HEK293 (cell line): ENCODE measurements at regions not wholly inside any gene's neighbourhood (a gene's known extent, or its start where the extent isn't known, plus 50 kb on each side); places are given as distances from the start of the nearest gene placed in this dataset.

Experiments
- CTCF ChIA-PET: fragments of 350-600 bp; formaldehyde crosslinking; extraction: SDS; loops from one replicate; lab custom pipeline; 2021; ENCODE audit warnings: antibody characterized with exemption; lab: Yijun Ruan, JAX
- POLR2A ChIA-PET: fragments of 300-600 bp; formaldehyde crosslinking; extraction: SDS; loops from one replicate; lab custom pipeline; 2020; ENCODE audit warnings: antibody characterized with exemption, inconsistent platforms; lab: Yijun Ruan, JAX
- H3K27ac ChIP-seq: fragments of 200-500 bp; sonication (Bioruptor generic); 2 replicates; pipeline ENCODE4 v1.5.1; 2014; ENCODE audit warnings: low read depth, low read length, control low read depth, inconsistent platforms; ENCODE audit errors: extremely low read depth
- H3K36me3 ChIP-seq, 2 experiments: fragments of 200-500 bp in 1 of 2; sonication (Bioruptor generic) in 1 of 2; 1 replicate in 1 of 2; 2 replicates in 1 of 2; pipeline ENCODE4 v1.5.1; 2014 to 2017; ENCODE audit warnings: inconsistent platforms in 2 of 2, low read length in 2 of 2; ENCODE audit not compliant: control insufficient read depth in 2 of 2, insufficient read depth in 1 of 2
- H3K4me1 ChIP-seq: fragments of 200-500 bp; sonication (Bioruptor generic); 2 replicates; pipeline ENCODE4 v1.5.1; 2014; ENCODE audit warnings: mild to moderate bottlenecking, low read length, inconsistent platforms; ENCODE audit not compliant: control insufficient read depth, insufficient read depth
- H3K4me3 ChIP-seq: 2 replicates; pipeline ENCODE4 v1.5.1; 2011; ENCODE audit warnings: low read depth, mild to moderate bottlenecking, control low read depth, low read length, moderate library complexity
- H3K9me3 ChIP-seq: fragments of 200-500 bp; sonication (Bioruptor generic); 2 replicates; pipeline ENCODE4 v1.5.1; 2014; ENCODE audit warnings: low read depth, low read length, inconsistent platforms; ENCODE audit not compliant: control insufficient read depth, insufficient read depth
- GFI1B ChIP-seq: fragments of 450-650 bp; formaldehyde crosslinking; IDR thresholded peaks from 2 replicates; pipeline ENCODE4 v1.5.1; 2016; ENCODE audit warnings: missing biosample characterization, missing genetic modification characterization
- GLIS1 ChIP-seq: fragments of 450-650 bp; formaldehyde crosslinking; IDR thresholded peaks from 2 replicates; pipeline ENCODE4 v1.5.1; 2016; ENCODE audit warnings: missing biosample characterization, missing genetic modification characterization
- KLF8 ChIP-seq: fragments of 450-650 bp; formaldehyde crosslinking; IDR thresholded peaks from 2 replicates; pipeline ENCODE4 v1.5.1; 2016; ENCODE audit warnings: missing biosample characterization, missing genetic modification characterization
- RBAK ChIP-seq: fragments of 450-650 bp; formaldehyde crosslinking; IDR thresholded peaks from 2 replicates; pipeline ENCODE4 v1.5.1; 2016; ENCODE audit warnings: missing biosample characterization, missing genetic modification characterization
- SCRT2 ChIP-seq: fragments of 450-650 bp; formaldehyde crosslinking; IDR thresholded peaks from 2 replicates; pipeline ENCODE4 v1.5.1; 2016; ENCODE audit warnings: missing biosample characterization, missing genetic modification characterization
- ZNF184 ChIP-seq: fragments of 450-650 bp; IDR thresholded peaks from 2 replicates; pipeline ENCODE4 v1.5.1; 2018; ENCODE audit warnings: missing biosample characterization, mild to moderate bottlenecking, missing genetic modification characterization
- ZNF311 ChIP-seq: fragments of 450-650 bp; formaldehyde crosslinking; IDR thresholded peaks from 2 replicates; pipeline ENCODE4 v1.5.1; 2017; ENCODE audit warnings: missing biosample characterization, missing genetic modification characterization, borderline replicate concordance
- ZNF530 ChIP-seq: fragments of 450-650 bp; formaldehyde crosslinking; IDR thresholded peaks from 2 replicates; pipeline ENCODE4 v1.5.1; 2016; ENCODE audit warnings: low read depth, missing biosample characterization, missing genetic modification characterization
- ZNF585B ChIP-seq: fragments of 450-650 bp; formaldehyde crosslinking; IDR thresholded peaks from 2 replicates; pipeline ENCODE4 v1.5.1; 2016; ENCODE audit warnings: missing biosample characterization, missing genetic modification characterization
- ZNF600 ChIP-seq: fragments of 450-650 bp; formaldehyde crosslinking; IDR thresholded peaks from 2 replicates; pipeline ENCODE4 v1.5.1; 2016; ENCODE audit warnings: missing biosample characterization, missing genetic modification characterization
- ZNF626 ChIP-seq: fragments of 450-650 bp; sonication (Bioruptor Pico); formaldehyde crosslinking; IDR thresholded peaks from 2 replicates; pipeline ENCODE4 v1.5.1; 2018; ENCODE audit warnings: missing biosample characterization, missing genetic modification characterization, inconsistent platforms
- ZNF660 ChIP-seq: fragments of 450-650 bp; IDR thresholded peaks from 2 replicates; pipeline ENCODE4 v1.5.1; 2018; ENCODE audit warnings: missing biosample characterization, mild to moderate bottlenecking, missing genetic modification characterization
- TF ChIP-seq, protein P1 (sequence below): fragments of 450-650 bp; IDR thresholded peaks from 2 replicates; pipeline ENCODE4 v1.5.1; 2018; ENCODE audit warnings: missing biosample characterization, mild to moderate bottlenecking, missing genetic modification characterization
- TF ChIP-seq, protein P2 (sequence below): fragments of 450-650 bp; formaldehyde crosslinking; IDR thresholded peaks from 2 replicates; pipeline ENCODE4 v1.5.1; 2016; ENCODE audit warnings: missing biosample characterization, missing genetic modification characterization, low read depth
- TF ChIP-seq, protein P3 (sequence below): fragments of 450-650 bp; formaldehyde crosslinking; IDR thresholded peaks from 2 replicates; pipeline ENCODE4 v1.5.1; 2017; ENCODE audit warnings: missing biosample characterization, missing genetic modification characterization
- TF ChIP-seq, protein P4 (sequence below): fragments of 450-650 bp; formaldehyde crosslinking; IDR thresholded peaks from 2 replicates; pipeline ENCODE4 v1.5.1; 2016; ENCODE audit warnings: missing biosample characterization, missing genetic modification characterization
- TF ChIP-seq, protein P5 (sequence below): fragments of 450-650 bp; formaldehyde crosslinking; IDR thresholded peaks from 2 replicates; pipeline ENCODE4 v1.5.1; 2016; ENCODE audit warnings: missing biosample characterization, missing genetic modification characterization

DNA sequence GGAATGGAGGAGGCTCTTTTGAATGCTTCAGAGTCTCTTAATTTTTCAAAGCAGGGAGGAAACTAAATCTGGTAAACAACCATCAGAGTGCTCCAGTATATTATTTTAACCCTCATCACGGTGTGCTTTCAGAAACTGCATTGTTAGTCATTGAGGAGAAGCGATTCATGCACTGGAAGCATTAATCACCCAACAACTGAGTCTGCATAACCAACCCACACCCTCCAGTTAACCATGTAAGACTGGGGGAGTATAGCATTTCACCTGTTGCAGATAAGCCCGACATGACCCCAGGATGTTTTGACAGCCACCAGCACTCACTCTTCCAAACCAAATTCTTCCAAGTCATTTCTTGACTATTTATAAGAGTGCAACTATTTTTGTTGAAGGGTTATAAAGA, 257.6 kb downstream of the GATA3 start:
- no peaks in the 10 kb centered on the region for H3K9me3 ChIP-seq
- CTCF ChIA-PET = interaction anchor here (0.6 kb wide), 1 partner anchor 169 kb away, joined by 5 read pairs; no protein-coding TSS in a partner anchor
- H3K27ac ChIP-seq = no peak overlapping the region
- no peak overlapping the region for H3K4me3 ChIP-seq
- H3K36me3 ChIP-seq = no peaks in the 10 kb centered on the region
- TF ChIP-seq SCRT2 (tag by site-specific recombination) (0 out of 2 replicates have a peak, but pooled peaks have one; percentile 45), GLIS1 (tag by site-specific recombination) (peak; percentile 67), ZNF311 (tag by site-specific recombination) (no peak)
- POLR2A ChIA-PET = no interaction called here
- H3K4me1 ChIP-seq = peaks cover 6% of the 10 kb centered on the region; the same call in 1 of the 2 replicates

DNA sequence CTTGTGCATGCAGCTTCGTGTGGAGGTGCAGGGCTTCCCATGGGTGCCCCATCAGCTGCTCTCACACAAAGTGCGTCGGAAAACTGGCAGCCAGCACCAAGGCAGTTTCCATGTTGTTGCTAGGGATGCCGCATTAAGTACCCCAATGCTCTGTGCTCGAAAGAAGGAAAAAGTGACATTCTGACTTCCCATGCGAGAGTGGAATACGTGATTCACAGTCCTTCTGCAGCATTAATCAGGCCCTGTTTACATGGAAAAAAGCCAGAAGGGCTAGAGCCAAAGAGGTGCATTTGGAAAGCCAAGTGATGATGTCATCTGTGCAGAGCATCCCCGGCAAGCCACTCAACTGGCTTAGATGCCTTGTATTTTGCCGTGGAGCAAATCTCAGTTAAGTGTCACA, 258.3 kb downstream of the GATA3 start:
- H3K27ac ChIP-seq = no peak overlapping the region
- H3K9me3 ChIP-seq = no peaks in the 10 kb centered on the region
- H3K36me3 ChIP-seq = no peaks in the 10 kb centered on the region
- POLR2A ChIA-PET = no interaction called here
- peaks cover 6% of the 10 kb centered on the region; the same call in 1 of the 2 replicates for H3K4me1 ChIP-seq
- CTCF ChIA-PET = interaction anchor here (0.6 kb wide), 1 partner anchor 169 kb away, joined by 5 read pairs; no protein-coding TSS in a partner anchor
- no peak for TF ChIP-seq ZNF530
- peak; percentile 34; the same call in 1 of the 2 replicates for TF ChIP-seq KLF8 (tag by site-specific recombination)
- TF ChIP-seq, protein P1, sequence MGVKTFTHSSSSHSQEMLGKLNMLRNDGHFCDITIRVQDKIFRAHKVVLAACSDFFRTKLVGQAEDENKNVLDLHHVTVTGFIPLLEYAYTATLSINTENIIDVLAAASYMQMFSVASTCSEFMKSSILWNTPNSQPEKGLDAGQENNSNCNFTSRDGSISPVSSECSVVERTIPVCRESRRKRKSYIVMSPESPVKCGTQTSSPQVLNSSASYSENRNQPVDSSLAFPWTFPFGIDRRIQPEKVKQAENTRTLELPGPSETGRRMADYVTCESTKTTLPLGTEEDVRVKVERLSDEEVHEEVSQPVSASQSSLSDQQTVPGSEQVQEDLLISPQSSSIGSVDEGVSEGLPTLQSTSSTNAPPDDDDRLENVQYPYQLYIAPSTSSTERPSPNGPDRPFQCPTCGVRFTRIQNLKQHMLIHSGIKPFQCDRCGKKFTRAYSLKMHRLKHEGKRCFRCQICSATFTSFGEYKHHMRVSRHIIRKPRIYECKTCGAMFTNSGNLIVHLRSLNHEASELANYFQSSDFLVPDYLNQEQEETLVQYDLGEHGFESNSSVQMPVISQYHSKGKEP (tag by site-specific recombination) = no peak
- TF ChIP-seq, protein P2, sequence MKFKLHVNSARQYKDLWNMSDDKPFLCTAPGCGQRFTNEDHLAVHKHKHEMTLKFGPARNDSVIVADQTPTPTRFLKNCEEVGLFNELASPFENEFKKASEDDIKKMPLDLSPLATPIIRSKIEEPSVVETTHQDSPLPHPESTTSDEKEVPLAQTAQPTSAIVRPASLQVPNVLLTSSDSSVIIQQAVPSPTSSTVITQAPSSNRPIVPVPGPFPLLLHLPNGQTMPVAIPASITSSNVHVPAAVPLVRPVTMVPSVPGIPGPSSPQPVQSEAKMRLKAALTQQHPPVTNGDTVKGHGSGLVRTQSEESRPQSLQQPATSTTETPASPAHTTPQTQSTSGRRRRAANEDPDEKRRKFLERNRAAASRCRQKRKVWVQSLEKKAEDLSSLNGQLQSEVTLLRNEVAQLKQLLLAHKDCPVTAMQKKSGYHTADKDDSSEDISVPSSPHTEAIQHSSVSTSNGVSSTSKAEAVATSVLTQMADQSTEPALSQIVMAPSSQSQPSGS = peak; percentile 91
- TF ChIP-seq ZNF626 = no peak
- 0 out of 2 replicates have a peak, but pooled peaks have one; percentile 36 for TF ChIP-seq GFI1B (tag by site-specific recombination)
- TF ChIP-seq, protein P3, sequence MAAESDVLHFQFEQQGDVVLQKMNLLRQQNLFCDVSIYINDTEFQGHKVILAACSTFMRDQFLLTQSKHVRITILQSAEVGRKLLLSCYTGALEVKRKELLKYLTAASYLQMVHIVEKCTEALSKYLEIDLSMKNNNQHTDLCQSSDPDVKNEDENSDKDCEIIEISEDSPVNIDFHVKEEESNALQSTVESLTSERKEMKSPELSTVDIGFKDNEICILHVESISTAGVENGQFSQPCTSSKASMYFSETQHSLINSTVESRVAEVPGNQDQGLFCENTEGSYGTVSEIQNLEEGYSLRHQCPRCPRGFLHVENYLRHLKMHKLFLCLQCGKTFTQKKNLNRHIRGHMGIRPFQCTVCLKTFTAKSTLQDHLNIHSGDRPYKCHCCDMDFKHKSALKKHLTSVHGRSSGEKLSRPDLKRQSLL (tag by site-specific recombination) = no peak
- TF ChIP-seq RBAK = no peak
- TF ChIP-seq ZNF585B (tag by site-specific recombination) = no peak
- 0 out of 2 replicates have a peak, but pooled peaks have one; percentile 22 for TF ChIP-seq ZNF184 (tag by site-specific recombination)
- TF ChIP-seq ZNF600 (tag by site-specific recombination) = 0 out of 2 replicates have a peak, but pooled peaks have one; percentile 13
- TF ChIP-seq, protein P4, sequence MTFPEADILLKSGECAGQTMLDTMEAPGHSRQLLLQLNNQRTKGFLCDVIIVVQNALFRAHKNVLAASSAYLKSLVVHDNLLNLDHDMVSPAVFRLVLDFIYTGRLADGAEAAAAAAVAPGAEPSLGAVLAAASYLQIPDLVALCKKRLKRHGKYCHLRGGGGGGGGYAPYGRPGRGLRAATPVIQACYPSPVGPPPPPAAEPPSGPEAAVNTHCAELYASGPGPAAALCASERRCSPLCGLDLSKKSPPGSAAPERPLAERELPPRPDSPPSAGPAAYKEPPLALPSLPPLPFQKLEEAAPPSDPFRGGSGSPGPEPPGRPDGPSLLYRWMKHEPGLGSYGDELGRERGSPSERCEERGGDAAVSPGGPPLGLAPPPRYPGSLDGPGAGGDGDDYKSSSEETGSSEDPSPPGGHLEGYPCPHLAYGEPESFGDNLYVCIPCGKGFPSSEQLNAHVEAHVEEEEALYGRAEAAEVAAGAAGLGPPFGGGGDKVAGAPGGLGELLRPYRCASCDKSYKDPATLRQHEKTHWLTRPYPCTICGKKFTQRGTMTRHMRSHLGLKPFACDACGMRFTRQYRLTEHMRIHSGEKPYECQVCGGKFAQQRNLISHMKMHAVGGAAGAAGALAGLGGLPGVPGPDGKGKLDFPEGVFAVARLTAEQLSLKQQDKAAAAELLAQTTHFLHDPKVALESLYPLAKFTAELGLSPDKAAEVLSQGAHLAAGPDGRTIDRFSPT = no peak
- no peak for TF ChIP-seq ZNF660 (tag by site-specific recombination)
- TF ChIP-seq, protein P5, sequence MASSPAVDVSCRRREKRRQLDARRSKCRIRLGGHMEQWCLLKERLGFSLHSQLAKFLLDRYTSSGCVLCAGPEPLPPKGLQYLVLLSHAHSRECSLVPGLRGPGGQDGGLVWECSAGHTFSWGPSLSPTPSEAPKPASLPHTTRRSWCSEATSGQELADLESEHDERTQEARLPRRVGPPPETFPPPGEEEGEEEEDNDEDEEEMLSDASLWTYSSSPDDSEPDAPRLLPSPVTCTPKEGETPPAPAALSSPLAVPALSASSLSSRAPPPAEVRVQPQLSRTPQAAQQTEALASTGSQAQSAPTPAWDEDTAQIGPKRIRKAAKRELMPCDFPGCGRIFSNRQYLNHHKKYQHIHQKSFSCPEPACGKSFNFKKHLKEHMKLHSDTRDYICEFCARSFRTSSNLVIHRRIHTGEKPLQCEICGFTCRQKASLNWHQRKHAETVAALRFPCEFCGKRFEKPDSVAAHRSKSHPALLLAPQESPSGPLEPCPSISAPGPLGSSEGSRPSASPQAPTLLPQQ (tag by site-specific recombination) = peak; percentile 59; the same call in 1 of the 2 replicates
- H3K4me3 ChIP-seq = no peak overlapping the region
